HG03280 (cell line): ENCODE measurements at regions not wholly inside any gene's neighbourhood (a gene's known extent, or its start where the extent isn't known, plus 50 kb on each side); places are given as distances from the start of the nearest gene placed in this dataset.

Experiments
- ATAC-seq: cut with Tn5 transposase; IDR thresholded peaks from one replicate; pipeline ENCODE4 v1.9.1; 2021; ENCODE audit warnings: mild to moderate bottlenecking, moderate library complexity; ENCODE audit not compliant: unreplicated experiment

GRCh38 chr22:46077669-46078099, 72.6 kb upstream of the PPARA start:
- no peak for ATAC-seq

DNA sequence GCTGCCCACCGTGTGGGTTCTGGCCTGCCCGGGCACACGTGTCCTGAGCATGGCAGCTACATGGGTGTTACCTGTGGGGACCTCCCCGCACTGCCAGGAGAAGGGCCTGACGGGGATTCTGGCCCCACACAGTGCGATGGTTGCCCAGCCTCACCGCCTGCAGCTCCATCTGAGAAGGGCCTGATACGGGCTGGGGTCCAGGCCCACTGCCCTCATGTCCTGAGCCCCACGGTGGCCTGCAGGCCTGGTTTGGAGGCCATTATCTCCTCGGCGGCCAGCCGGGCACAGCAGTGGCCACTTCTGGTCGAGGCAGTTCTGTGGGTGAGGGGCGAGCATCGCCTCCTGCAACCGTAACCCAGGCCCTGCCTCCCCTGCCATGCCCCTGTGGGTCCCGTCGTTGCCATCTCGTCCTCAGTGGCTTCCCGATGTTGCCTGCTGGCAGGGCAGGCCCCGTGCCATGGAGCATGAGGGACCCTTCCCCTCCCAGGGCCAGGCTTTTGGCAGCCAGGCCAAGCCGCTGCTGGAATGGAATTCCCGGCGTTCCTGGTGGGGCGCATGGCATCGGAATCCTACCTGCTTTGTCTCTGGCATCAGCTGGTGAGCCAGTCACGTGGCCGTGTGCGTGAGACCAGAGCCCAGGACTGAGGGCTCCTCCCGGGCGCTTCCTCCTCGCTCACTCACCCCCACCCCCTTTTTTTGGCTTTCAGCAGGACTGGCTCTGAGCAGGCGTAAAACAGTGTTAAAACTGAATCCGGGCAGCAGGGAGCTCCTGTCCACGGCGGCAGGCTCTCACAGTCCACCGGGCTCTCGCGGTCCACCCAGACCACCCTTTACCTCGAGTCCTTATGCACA, 71.9 kb upstream of the PPARA start:
- no peak for ATAC-seq

DNA sequence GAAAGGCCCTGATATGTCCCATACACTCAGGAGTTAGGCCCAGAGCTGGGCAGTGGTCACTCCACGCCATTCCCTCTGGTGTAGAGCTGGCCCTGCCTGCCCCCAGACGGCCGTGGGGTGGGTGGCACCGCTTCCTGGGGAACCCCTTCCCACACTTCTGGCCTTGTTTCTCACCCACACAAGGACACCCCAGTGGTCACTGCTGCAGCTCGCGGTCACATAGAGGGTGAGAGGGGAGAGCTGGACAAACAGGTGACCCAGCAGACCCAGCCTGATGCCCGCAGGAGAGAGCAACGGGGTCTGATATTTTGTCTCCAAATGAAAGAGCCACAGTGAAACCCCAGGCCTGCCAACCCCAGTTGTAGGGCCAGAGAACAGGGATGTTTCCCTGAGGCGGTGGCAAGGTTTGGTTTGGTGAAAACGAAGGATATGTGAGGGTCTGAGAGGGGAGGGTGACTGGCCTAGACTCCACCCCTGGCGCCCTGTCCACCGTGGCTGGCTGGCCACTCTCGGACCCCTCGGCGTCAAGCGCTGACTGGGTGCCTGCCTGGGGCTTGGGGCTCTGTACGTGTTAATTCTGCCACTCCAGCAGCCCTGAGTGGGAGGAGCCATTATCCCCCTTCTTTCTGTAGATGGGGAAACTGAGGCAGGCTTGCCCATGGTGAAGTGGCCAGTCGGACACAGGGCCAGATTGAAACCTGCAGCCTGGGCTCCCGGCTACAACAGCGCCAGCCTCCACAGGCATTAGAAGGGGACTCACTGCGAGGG, 71.0 kb upstream of the PPARA start:
- no peak for ATAC-seq

DNA sequence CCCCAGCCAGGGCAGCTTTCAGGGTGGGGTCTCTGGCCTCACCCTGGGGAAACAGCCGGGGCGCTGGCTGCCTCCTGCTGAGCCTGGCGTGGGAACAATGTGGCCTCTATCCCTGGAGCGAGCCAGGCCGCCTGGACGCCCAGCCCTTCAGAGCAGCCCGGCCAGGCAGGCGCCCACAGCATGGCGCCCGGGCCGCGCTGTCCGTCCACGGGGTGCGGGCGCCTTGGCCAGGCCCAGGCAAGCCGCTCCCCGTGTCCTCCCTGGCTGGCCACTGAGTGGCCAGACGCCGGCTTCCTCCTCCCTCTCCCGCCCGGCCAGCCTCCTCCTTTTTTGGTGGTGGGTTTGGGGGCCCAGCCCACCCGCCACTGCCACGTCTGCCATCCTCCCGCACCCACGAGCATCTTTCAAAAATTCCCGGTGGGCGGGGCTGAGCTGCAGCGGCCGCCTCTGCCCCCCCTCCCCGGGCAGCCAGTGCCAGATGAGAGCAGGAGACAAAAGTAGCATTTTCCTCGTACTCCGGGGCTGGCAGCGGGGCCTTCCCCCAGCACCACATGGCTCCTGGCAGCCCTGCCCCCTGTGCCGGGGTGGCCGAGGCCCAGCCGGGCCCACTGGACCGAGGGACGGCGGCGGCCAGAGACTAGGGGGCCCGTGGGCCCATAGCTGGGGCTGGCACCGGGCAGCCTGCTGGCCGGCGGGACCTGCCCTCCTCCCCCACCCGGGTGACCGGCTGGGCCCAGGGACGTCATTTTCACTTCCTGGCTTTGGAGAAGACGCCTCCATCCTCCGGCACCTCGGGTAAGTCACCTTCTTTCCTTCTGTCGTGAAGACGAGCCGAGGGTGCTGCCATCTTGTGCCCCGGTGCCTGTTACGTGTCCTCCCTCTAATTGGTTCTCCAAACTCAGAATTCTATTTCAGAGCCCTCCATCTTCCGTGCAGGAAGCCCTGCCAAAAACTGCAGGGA, 70.2 kb upstream of the PPARA start:
- ATAC-seq: no peak

- ATAC-seq: no peak
Observed at GRCh38 chr22:46081036-46081830, 69.1 kb upstream of the PPARA start.

DNA sequence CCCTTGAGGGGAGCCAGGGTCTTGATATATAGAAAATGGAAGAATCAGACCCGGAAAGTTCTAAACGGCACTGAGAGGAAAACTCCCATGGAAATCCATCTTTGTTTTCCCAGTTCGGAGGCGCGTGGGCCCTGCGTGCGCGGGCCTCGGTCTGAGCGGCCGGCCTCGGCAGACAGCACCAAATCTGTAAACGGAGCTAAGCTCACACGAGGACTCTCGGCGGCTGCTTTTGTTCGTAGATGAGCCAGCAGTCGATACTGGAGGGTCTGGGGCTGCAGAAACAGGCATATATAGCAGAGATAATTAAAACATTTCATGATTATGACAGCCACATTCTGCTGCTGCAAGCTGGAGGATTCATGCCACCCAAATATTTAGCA, 68.5 kb upstream of the PPARA start:
- no peak for ATAC-seq

- no peak for ATAC-seq
Observed at GRCh38 chr22:46082633-46083032, 67.7 kb upstream of the PPARA start.

GRCh38 chr22:46083383-46084350, 66.7 kb upstream of the PPARA start:
- no peak for ATAC-seq

DNA sequence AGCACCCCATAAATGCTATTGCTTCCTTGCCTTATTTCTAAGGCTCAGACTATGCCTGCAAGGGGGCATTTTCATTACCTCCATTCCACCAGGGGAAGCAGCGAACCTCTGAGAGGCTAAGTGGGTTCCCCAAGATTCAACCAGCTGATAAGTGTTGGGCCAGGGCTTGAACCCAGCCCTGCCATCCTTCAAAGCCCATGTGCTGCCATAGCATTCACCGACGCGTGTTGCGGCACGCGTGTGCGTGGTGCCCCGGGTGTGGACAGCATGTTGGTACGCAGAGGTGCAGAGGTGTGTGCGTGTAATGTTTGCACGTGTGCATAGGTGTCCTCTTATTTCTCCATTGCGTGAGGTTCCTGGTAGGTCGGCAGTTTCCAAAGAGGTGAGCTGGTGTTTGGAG, 66.0 kb upstream of the PPARA start:
- no peak for ATAC-seq

GRCh38 chr22:46084943-46085827, 65.1 kb upstream of the PPARA start:
- ATAC-seq: no peak

- ATAC-seq: no peak
Observed at GRCh38 chr22:46085828-46086576, 64.3 kb upstream of the PPARA start.

- no peak for ATAC-seq
Observed at GRCh38 chr22:46086577-46087335, 63.6 kb upstream of the PPARA start.

GRCh38 chr22:46087336-46087690, 63.0 kb upstream of the PPARA start:
- ATAC-seq: no peak

GRCh38 chr22:46087816-46088277, 62.5 kb upstream of the PPARA start:
- no peak for ATAC-seq

DNA sequence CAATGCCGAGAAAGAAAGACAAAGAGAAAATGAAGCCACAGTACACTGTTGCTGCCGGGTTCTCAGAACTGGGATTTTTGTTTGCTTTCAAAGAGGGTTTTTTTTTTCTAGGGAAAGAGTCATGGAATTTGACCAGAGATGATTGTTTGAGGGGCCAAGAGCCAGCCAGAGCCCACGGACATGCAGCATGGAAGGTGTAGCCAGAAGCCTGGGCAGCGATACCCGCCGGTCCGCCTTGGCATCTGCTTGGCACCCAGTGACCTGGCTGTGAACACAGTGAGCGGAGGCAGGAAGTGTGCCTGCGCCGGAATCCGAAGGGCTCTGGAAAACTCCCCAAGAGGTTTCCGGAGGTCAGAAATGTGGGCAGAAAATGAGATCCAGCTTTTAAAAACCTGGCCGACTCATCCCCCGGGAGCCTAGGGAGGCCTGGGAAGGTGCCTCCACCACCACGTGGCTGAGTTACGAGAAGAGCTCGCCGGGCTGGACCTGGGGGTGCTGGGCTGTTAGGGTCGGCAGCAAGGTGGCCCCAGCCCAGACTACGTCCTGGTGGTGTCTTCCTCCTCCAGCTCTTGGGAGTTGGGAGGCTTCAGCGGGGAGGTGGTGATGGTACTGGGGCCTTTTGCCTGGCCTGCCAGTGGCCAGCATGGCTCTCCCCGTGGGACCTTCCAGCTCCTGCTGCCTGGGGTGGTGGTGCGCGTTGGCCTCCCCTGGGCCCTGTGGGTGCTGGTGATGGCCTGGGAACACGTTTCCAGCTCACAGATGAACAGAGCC, 61.6 kb upstream of the PPARA start:
- ATAC-seq: no peak
